HepG2 (cell line): ENCODE measurements at regions not wholly inside any gene's neighbourhood (a gene's known extent, or its start where the extent isn't known, plus 50 kb on each side); places are given as distances from the start of the nearest gene placed in this dataset.
A peak's percentile ranks its signal among the peaks of the same experiment; 100 is the strongest.

Experiments used
- CEBPB ChIP-seq: IDR thresholded peaks from 2 replicates; pipeline ENCODE4 v1.6.1; 2011; ENCODE audit warnings: low read depth, low read length, improper control_type of control experiment, borderline replicate concordance
- ETV6 ChIP-seq: sonication (generic); formaldehyde crosslinking; conservative IDR thresholded peaks from 2 replicates; pipeline ENCODE4 v1.4.0; 2020; ENCODE audit warnings: missing genetic modification reagents
- GZF1 ChIP-seq: sonication (generic); formaldehyde crosslinking; IDR thresholded peaks from 2 replicates; pipeline ENCODE4 v1.5.1; 2020; ENCODE audit warnings: mild to moderate bottlenecking, missing genetic modification reagents
- MAZ ChIP-seq, 2 experiments: sonication (generic) in 1 of 2; formaldehyde crosslinking in 1 of 2; IDR thresholded peaks; 2 replicates each; pipeline versions ENCODE4 v1.5.0 to v1.6.1; 2012 to 2020; ENCODE audit warnings: low read depth in 2 of 2, mild to moderate bottlenecking in 2 of 2, borderline replicate concordance in 1 of 2, improper control_type of control experiment in 1 of 2, low read length in 1 of 2, missing genetic modification reagents in 1 of 2, moderate library complexity in 1 of 2
- NFE2L2 ChIP-seq: fragments of 150-350 bp; IDR thresholded peaks from 2 replicates; pipeline ENCODE4 v1.6.1; 2014; ENCODE audit warnings: low read length
- PHF5A ChIP-seq: IDR thresholded peaks from one replicate; pipeline ENCODE4 v1.6.1; 2018; ENCODE audit warnings: low read depth, missing genetic modification reagents; ENCODE audit not compliant: unreplicated experiment
- RBM39 ChIP-seq: fragments of 200-400 bp; formaldehyde crosslinking; IDR thresholded peaks from one replicate; pipeline ENCODE4 v1.6.1; 2018; ENCODE audit warnings: antibody characterized with exemption, mild to moderate bottlenecking, low read depth, low read length; ENCODE audit not compliant: poor library complexity, severe bottlenecking
- SKI ChIP-seq: fragments of 450-650 bp; IDR thresholded peaks from one replicate; pipeline ENCODE4 v1.6.1; 2018; ENCODE audit warnings: mild to moderate bottlenecking; ENCODE audit not compliant: partially characterized antibody
- ZBTB20 ChIP-seq: sonication (generic); formaldehyde crosslinking; IDR thresholded peaks from 2 replicates; pipeline ENCODE4 v1.8.1; 2023; ENCODE audit warnings: missing genetic modification reagents, low read depth, mild to moderate bottlenecking, borderline replicate concordance
- ZBTB46 ChIP-seq: sonication (generic); formaldehyde crosslinking; IDR thresholded peaks from 2 replicates; pipeline ENCODE4 v1.4.0; 2020; ENCODE audit warnings: mild to moderate bottlenecking, missing genetic modification reagents, borderline replicate concordance
- ZFP91 ChIP-seq: sonication (generic); formaldehyde crosslinking; IDR thresholded peaks from 2 replicates; pipeline ENCODE4 v1.9.0; 2022; ENCODE audit warnings: missing genetic modification reagents, mild to moderate bottlenecking, borderline replicate concordance
- ZFX ChIP-seq: sonication (generic); formaldehyde crosslinking; IDR thresholded peaks from 2 replicates; pipeline ENCODE4 v1.4.0; 2020; ENCODE audit warnings: mild to moderate bottlenecking, low read depth, missing genetic modification reagents, moderate library complexity
- ZNF569 ChIP-seq: sonication (generic); formaldehyde crosslinking; IDR thresholded peaks from 2 replicates; pipeline ENCODE4 v1.5.0; 2020; ENCODE audit warnings: mild to moderate bottlenecking, missing genetic modification reagents, moderate library complexity, borderline replicate concordance
- ZNF614 ChIP-seq: IDR thresholded peaks from 2 replicates; pipeline ENCODE4 v1.6.1; 2018; ENCODE audit warnings: missing biosample characterization, missing genetic modification reagents, inconsistent platforms, borderline replicate concordance
- ZNF619 ChIP-seq: sonication (generic); formaldehyde crosslinking; IDR thresholded peaks from 2 replicates; pipeline ENCODE4 v1.4.0; 2020; ENCODE audit warnings: mild to moderate bottlenecking, missing genetic modification reagents
- ZNF652 ChIP-seq: IDR thresholded peaks from 2 replicates; pipeline ENCODE4 v1.6.1; 2016; ENCODE audit warnings: low read depth, borderline replicate concordance
- ZNF780A ChIP-seq: sonication (generic); formaldehyde crosslinking; IDR thresholded peaks from 2 replicates; pipeline ENCODE4 v1.8.0; 2022; ENCODE audit warnings: mild to moderate bottlenecking, missing genetic modification reagents, moderate library complexity
- TF ChIP-seq, protein P1 (sequence below): sonication (generic); formaldehyde crosslinking; IDR thresholded peaks from 2 replicates; pipeline ENCODE4 v1.9.0; 2021; ENCODE audit warnings: mild to moderate bottlenecking, missing genetic modification reagents

GRCh38 chr20:12925210-12925755, 83.5 kb upstream of the SPTLC3 start (continued):
- TF ChIP-seq ZNF652 (CRISPR knock-in tag): no peak
- no peak for TF ChIP-seq RBM39
- TF ChIP-seq PHF5A (CRISPR knock-in tag): peak; percentile 12
- TF ChIP-seq NFE2L2: no peak
- no peak for TF ChIP-seq CEBPB
- no peak for TF ChIP-seq ZNF614 (CRISPR knock-in tag)
- TF ChIP-seq ZBTB46: no peak
- peak; percentile 58 for TF ChIP-seq ZNF619 (CRISPR knock-in tag)
- no peak for TF ChIP-seq ZNF780A (CRISPR knock-in tag)
- TF ChIP-seq GZF1 (CRISPR knock-in tag): no peak
- no peak for TF ChIP-seq MAZ (IDR thresholded peaks at IDR 0.05; ENCODE audit: borderline replicate concordance, low read depth, low read length)
- no peak for TF ChIP-seq MAZ (CRISPR knock-in tag; IDR thresholded peaks at IDR 0.05; ENCODE audit: low read depth)
- TF ChIP-seq ZNF569 (CRISPR knock-in tag): no peak
- TF ChIP-seq ZFP91: peak; percentile 9; the same call in 1 of the 2 replicates
- TF ChIP-seq ETV6 (CRISPR knock-in tag): no peak
- TF ChIP-seq ZBTB20 (CRISPR knock-in tag): no peak
- no peak for TF ChIP-seq SKI
- TF ChIP-seq ZFX (CRISPR knock-in tag): peak; percentile 27; the same call in 1 of the 2 replicates
- TF ChIP-seq, protein P1, sequence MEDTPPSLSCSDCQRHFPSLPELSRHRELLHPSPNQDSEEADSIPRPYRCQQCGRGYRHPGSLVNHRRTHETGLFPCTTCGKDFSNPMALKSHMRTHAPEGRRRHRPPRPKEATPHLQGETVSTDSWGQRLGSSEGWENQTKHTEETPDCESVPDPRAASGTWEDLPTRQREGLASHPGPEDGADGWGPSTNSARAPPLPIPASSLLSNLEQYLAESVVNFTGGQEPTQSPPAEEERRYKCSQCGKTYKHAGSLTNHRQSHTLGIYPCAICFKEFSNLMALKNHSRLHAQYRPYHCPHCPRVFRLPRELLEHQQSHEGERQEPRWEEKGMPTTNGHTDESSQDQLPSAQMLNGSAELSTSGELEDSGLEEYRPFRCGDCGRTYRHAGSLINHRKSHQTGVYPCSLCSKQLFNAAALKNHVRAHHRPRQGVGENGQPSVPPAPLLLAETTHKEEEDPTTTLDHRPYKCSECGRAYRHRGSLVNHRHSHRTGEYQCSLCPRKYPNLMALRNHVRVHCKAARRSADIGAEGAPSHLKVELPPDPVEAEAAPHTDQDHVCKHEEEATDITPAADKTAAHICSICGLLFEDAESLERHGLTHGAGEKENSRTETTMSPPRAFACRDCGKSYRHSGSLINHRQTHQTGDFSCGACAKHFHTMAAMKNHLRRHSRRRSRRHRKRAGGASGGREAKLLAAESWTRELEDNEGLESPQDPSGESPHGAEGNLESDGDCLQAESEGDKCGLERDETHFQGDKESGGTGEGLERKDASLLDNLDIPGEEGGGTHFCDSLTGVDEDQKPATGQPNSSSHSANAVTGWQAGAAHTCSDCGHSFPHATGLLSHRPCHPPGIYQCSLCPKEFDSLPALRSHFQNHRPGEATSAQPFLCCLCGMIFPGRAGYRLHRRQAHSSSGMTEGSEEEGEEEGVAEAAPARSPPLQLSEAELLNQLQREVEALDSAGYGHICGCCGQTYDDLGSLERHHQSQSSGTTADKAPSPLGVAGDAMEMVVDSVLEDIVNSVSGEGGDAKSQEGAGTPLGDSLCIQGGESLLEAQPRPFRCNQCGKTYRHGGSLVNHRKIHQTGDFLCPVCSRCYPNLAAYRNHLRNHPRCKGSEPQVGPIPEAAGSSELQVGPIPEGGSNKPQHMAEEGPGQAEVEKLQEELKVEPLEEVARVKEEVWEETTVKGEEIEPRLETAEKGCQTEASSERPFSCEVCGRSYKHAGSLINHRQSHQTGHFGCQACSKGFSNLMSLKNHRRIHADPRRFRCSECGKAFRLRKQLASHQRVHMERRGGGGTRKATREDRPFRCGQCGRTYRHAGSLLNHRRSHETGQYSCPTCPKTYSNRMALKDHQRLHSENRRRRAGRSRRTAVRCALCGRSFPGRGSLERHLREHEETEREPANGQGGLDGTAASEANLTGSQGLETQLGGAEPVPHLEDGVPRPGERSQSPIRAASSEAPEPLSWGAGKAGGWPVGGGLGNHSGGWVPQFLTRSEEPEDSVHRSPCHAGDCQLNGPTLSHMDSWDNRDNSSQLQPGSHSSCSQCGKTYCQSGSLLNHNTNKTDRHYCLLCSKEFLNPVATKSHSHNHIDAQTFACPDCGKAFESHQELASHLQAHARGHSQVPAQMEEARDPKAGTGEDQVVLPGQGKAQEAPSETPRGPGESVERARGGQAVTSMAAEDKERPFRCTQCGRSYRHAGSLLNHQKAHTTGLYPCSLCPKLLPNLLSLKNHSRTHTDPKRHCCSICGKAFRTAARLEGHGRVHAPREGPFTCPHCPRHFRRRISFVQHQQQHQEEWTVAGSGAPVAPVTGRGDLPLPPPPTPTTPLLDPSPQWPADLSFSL: no peak
